ENCODE measurements at regions not wholly inside any gene's neighbourhood (a gene's known extent, or its start where the extent isn't known, plus 50 kb on each side); places are given as distances from the start of the nearest gene placed in this dataset.

- TF ChIP-seq, protein P1, sequence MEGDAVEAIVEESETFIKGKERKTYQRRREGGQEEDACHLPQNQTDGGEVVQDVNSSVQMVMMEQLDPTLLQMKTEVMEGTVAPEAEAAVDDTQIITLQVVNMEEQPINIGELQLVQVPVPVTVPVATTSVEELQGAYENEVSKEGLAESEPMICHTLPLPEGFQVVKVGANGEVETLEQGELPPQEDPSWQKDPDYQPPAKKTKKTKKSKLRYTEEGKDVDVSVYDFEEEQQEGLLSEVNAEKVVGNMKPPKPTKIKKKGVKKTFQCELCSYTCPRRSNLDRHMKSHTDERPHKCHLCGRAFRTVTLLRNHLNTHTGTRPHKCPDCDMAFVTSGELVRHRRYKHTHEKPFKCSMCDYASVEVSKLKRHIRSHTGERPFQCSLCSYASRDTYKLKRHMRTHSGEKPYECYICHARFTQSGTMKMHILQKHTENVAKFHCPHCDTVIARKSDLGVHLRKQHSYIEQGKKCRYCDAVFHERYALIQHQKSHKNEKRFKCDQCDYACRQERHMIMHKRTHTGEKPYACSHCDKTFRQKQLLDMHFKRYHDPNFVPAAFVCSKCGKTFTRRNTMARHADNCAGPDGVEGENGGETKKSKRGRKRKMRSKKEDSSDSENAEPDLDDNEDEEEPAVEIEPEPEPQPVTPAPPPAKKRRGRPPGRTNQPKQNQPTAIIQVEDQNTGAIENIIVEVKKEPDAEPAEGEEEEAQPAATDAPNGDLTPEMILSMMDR (conservative IDR thresholded peaks at IDR 0.05; ENCODE audit: low read length) = no peak
- TF ChIP-seq EZH2phosphoT487 (IDR thresholded peaks at IDR 0.05; ENCODE audit: borderline replicate concordance, low read depth, low read length) = no peak
These were observed 539.6 kb upstream of the CLINT1 start for GRCh38 chr5:158398360-158399201.
